ENCODE measurements at regions not wholly inside any gene's neighbourhood (a gene's known extent, or its start where the extent isn't known, plus 50 kb on each side); places are given as distances from the start of the nearest gene placed in this dataset.
"Not testable (repeated sequence)": the region's sequence is repeated elsewhere in the genome, so short reads cannot be mapped to it uniquely, and the experiment has no call there.

- no peak overlapping the region for H3K4me3 ChIP-seq (ENCODE audit: low read depth, low read length)
- TF ChIP-seq, protein P1, sequence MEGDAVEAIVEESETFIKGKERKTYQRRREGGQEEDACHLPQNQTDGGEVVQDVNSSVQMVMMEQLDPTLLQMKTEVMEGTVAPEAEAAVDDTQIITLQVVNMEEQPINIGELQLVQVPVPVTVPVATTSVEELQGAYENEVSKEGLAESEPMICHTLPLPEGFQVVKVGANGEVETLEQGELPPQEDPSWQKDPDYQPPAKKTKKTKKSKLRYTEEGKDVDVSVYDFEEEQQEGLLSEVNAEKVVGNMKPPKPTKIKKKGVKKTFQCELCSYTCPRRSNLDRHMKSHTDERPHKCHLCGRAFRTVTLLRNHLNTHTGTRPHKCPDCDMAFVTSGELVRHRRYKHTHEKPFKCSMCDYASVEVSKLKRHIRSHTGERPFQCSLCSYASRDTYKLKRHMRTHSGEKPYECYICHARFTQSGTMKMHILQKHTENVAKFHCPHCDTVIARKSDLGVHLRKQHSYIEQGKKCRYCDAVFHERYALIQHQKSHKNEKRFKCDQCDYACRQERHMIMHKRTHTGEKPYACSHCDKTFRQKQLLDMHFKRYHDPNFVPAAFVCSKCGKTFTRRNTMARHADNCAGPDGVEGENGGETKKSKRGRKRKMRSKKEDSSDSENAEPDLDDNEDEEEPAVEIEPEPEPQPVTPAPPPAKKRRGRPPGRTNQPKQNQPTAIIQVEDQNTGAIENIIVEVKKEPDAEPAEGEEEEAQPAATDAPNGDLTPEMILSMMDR (IDR thresholded peaks at IDR 0.05; ENCODE audit: low read depth, low read length) = no peak
- TF ChIP-seq MAX (IDR thresholded peaks at IDR 0.05; ENCODE audit: low read depth, low read length) = no peak
- no peak for TF ChIP-seq MYC (IDR thresholded peaks at IDR 0.05; ENCODE audit: low read depth, low read length)
- no peak for TF ChIP-seq POLR2A (IDR thresholded peaks at IDR 0.05; ENCODE audit: extremely low read depth, insufficient read length)
- no peak for DNase-seq (ENCODE audit: low read depth)
Measured at GRCh38 chr19:29154163-29154562, 58.8 kb downstream of the UQCRFS1 start.

- no peak for TF ChIP-seq MYC (IDR thresholded peaks at IDR 0.05; ENCODE audit: low read depth, low read length)
- TF ChIP-seq, protein P1 (IDR thresholded peaks at IDR 0.05; ENCODE audit: low read depth, low read length) = no peak
- TF ChIP-seq MAX (IDR thresholded peaks at IDR 0.05; ENCODE audit: low read depth, low read length) = no peak
- no peak for TF ChIP-seq POLR2A (IDR thresholded peaks at IDR 0.05; ENCODE audit: extremely low read depth, insufficient read length)
- no peak overlapping the region for H3K4me3 ChIP-seq (ENCODE audit: low read depth, low read length)
- no peak for DNase-seq (ENCODE audit: low read depth)
Measured at GRCh38 chr19:29145756-29146155, 67.2 kb downstream of the UQCRFS1 start.

DNA sequence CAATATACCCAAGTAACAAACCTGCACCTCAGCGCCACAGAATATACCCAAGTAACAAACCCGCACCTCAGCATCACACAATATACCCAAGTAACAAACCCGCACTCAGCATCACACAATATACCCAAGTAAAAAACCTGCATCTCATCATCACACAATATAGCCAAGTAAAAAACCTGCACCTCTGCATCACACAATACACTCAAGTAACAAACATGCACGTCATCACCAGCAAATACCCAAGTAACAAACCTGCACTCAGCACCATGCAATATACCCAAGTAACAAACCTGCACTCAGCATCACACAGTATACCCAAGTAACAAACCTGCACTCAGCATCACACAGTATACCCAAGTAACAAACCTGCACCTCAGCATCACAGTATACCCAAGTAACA is 69.8 kb downstream of the UQCRFS1 start:
- no peak for DNase-seq (ENCODE audit: low read depth)
- TF ChIP-seq, protein P1 (IDR thresholded peaks at IDR 0.05; ENCODE audit: low read depth, low read length) = no peak
- TF ChIP-seq POLR2A (IDR thresholded peaks at IDR 0.05; ENCODE audit: extremely low read depth, insufficient read length) (no peak), MYC (IDR thresholded peaks at IDR 0.05; ENCODE audit: low read depth, low read length) (no peak), MAX (IDR thresholded peaks at IDR 0.05; ENCODE audit: low read depth, low read length) (no peak)
- no peak overlapping the region for H3K4me3 ChIP-seq (ENCODE audit: low read depth, low read length)

DNA sequence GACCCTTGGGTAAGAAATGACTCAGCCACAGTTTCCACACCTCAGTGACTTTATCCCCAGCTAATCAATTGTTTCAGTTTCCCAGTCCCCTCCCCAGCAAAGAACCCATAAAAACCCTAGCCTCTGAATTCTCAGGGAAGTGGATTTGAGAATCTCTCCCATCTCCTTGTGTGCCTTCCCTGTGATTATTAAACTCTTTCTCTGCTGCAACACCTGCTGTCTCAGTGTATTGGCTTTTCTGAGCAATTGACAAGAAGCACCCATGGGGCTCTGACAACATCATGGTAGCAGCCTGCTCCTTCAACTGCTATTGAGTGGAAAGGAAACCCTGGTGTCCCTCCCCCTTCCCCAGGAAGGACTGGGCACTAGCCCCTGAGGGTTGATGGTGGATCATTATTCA is 73.7 kb downstream of the UQCRFS1 start:
- H3K4me3 ChIP-seq (ENCODE audit: low read depth, low read length) = no peak overlapping the region
- no peak for DNase-seq (ENCODE audit: low read depth)
- TF ChIP-seq, protein P1 (IDR thresholded peaks at IDR 0.05; ENCODE audit: low read depth, low read length) = no peak
- TF ChIP-seq MAX (IDR thresholded peaks at IDR 0.05; ENCODE audit: low read depth, low read length) (no peak), MYC (IDR thresholded peaks at IDR 0.05; ENCODE audit: low read depth, low read length) (no peak), POLR2A (IDR thresholded peaks at IDR 0.05; ENCODE audit: extremely low read depth, insufficient read length) (no peak)

DNA sequence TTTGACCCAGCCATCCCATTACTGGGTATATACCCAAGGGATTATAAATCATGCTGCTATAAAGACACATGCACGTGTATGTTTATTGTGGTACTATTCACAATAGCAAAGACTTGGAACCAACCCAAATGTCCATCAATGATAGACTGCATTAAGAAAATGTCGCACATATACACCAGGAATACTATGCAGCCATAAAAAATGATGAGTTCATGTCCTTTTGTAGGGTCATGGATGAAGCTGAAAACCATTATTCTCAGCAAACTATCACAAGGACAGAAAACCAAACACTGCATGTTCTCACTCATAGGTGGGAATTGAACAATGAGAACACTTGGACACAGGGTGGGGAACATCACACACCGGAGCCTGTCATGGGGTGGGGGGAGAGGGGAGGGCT is 74.7 kb downstream of the UQCRFS1 start:
- H3K4me3 ChIP-seq (ENCODE audit: low read depth, low read length); DNase-seq (ENCODE audit: low read depth): not testable (repeated sequence)

GRCh38 chr19:29131456-29131855 is 81.5 kb downstream of the UQCRFS1 start:
- H3K4me3 ChIP-seq (ENCODE audit: low read depth, low read length) = no peak overlapping the region
- TF ChIP-seq, protein P1 (IDR thresholded peaks at IDR 0.05; ENCODE audit: low read depth, low read length) = no peak
- DNase-seq (ENCODE audit: low read depth) = no peak
